Fibroblast of lung (primary cell): ENCODE measurements at regions not wholly inside any gene's neighbourhood (a gene's known extent, or its start where the extent isn't known, plus 50 kb on each side); places are given as distances from the start of the nearest gene placed in this dataset.

Experiments
- CTCF ChIP-seq, 2 donors: IDR thresholded peaks in 1 of 2; conservative IDR thresholded peaks in 1 of 2; 1 replicate in 1 of 2; 2 replicates in 1 of 2; pipeline ENCODE4 v1.5.1; 2011 to 2012; ENCODE audit warnings: low read length in 2 of 2, control low read depth in 1 of 2, inconsistent platforms in 1 of 2, low read depth in 1 of 2, mild to moderate bottlenecking in 1 of 2
- EZH2 ChIP-seq: IDR thresholded peaks from 2 replicates; pipeline ENCODE4 v1.5.1; 2012; ENCODE audit warnings: low read length, control low read depth, mild to moderate bottlenecking; ENCODE audit errors: missing control alignments

- TF ChIP-seq CTCF (conservative IDR thresholded peaks at IDR 0.05 in 1 of 2, IDR thresholded peaks at IDR 0.05 in 1 of 2; ENCODE audit: low read depth in 1 of 2, low read length in 2 of 2) (no peak), EZH2 (no peak)
These were observed 256.2 kb downstream of the TSN start for GRCh38 chr2:122011493-122012270.
